ENCODE measurements at regions not wholly inside any gene's neighbourhood (a gene's known extent, or its start where the extent isn't known, plus 50 kb on each side); places are given as distances from the start of the nearest gene placed in this dataset.
"Not testable (repeated sequence)": the region's sequence is repeated elsewhere in the genome, so short reads cannot be mapped to it uniquely, and the experiment has no call there.

GRCh38 chr3:40756500-40756899, 231.7 kb downstream of the ZNF621 start:
- no peak for DNase-seq

- DNase-seq, result not testable (repeated sequence)
Measured at GRCh38 chr3:40762771-40763170, 238.0 kb downstream of the ZNF621 start.

- no peak for DNase-seq
Measured at GRCh38 chr3:40763807-40764206, 239.0 kb downstream of the ZNF621 start.

- DNase-seq, result no peak
Measured at GRCh38 chr3:40764747-40765146, 240.0 kb downstream of the ZNF621 start.

GRCh38 chr3:40765884-40766283, 241.1 kb downstream of the ZNF621 start:
- DNase-seq, result no peak

- DNase-seq, result no peak
Measured at GRCh38 chr3:40766396-40766795, 241.6 kb downstream of the ZNF621 start.

GRCh38 chr3:40768046-40768445, 243.3 kb downstream of the ZNF621 start:
- no peak for DNase-seq

GRCh38 chr3:40768536-40768935, 243.8 kb downstream of the ZNF621 start:
- no peak for DNase-seq

GRCh38 chr3:40770061-40770460, 245.3 kb downstream of the ZNF621 start:
- DNase-seq, result no peak

GRCh38 chr3:40771112-40771511, 246.4 kb downstream of the ZNF621 start:
- no peak for DNase-seq

- DNase-seq, result no peak
Measured at GRCh38 chr3:40779039-40779438, 254.3 kb downstream of the ZNF621 start.

- no peak for DNase-seq
Measured at GRCh38 chr3:40780291-40780924, 255.6 kb downstream of the ZNF621 start.

GRCh38 chr3:40780925-40781406, 256.2 kb downstream of the ZNF621 start:
- no peak for DNase-seq

- no peak for DNase-seq
Measured at GRCh38 chr3:40782111-40782721, 257.5 kb downstream of the ZNF621 start.

GRCh38 chr3:40790746-40791145, 266.0 kb downstream of the ZNF621 start:
- DNase-seq, result no peak

GRCh38 chr3:40793730-40794129, 269.0 kb downstream of the ZNF621 start:
- no peak for DNase-seq

GRCh38 chr3:40800343-40800742, 275.6 kb downstream of the ZNF621 start:
- no peak for DNase-seq

- DNase-seq, result no peak
Measured at GRCh38 chr3:40801284-40801741, 276.6 kb downstream of the ZNF621 start.

GRCh38 chr3:40803311-40803710, 278.6 kb downstream of the ZNF621 start:
- no peak for DNase-seq

- DNase-seq, result no peak
Measured at GRCh38 chr3:40805456-40805855, 280.7 kb downstream of the ZNF621 start.

- DNase-seq, result no peak
Measured at GRCh38 chr3:40810813-40811212, 286.1 kb downstream of the ZNF621 start.

- no peak for DNase-seq
Measured at GRCh38 chr3:40817017-40817416, 292.3 kb downstream of the ZNF621 start.

GRCh38 chr3:40821315-40821714, 296.6 kb downstream of the ZNF621 start:
- DNase-seq, result no peak

- DNase-seq, result no peak
Measured at GRCh38 chr3:40827226-40827625, 302.5 kb downstream of the ZNF621 start.

Data from T-helper 9 cell (primary cell).